GM19351 (cell line): ENCODE measurements at regions not wholly inside any gene's neighbourhood (a gene's known extent, or its start where the extent isn't known, plus 50 kb on each side); places are given as distances from the start of the nearest gene placed in this dataset.

Experiments used
- ATAC-seq: cut with Tn5 transposase; IDR thresholded peaks from one replicate; pipeline ENCODE4 v1.9.1; 2021; ENCODE audit warnings: mild to moderate bottlenecking, moderate library complexity; ENCODE audit not compliant: unreplicated experiment

GRCh38 chr14:50056435-50056834 is 59.9 kb downstream of the VCPKMT start:
- no peak for ATAC-seq

GRCh38 chr14:50057331-50057730 is 59.0 kb downstream of the VCPKMT start:
- ATAC-seq, result no peak

GRCh38 chr14:50058113-50058512 is 58.3 kb downstream of the VCPKMT start:
- ATAC-seq, result no peak
